GM23338 (cell line): ENCODE measurements at regions not wholly inside any gene's neighbourhood (a gene's known extent, or its start where the extent isn't known, plus 50 kb on each side); places are given as distances from the start of the nearest gene placed in this dataset.
A peak's percentile ranks its signal among the peaks of the same experiment; 100 is the strongest.
"Not testable (repeated sequence)": the region's sequence is repeated elsewhere in the genome, so short reads cannot be mapped to it uniquely, and the experiment has no call there.

Experiments used
- ATAC-seq: fragments of 200-7000 bp; cut with Tn5 transposase; 3 replicates; pipeline ENCODE4 v1.9.1; 2020
- DNase-seq: peaks from one replicate; pipeline ENCODE4 v3.0.0-alpha.2; 2015; ENCODE audit warnings: low spot score
- H2AFZ ChIP-seq: fragments of 200-600 bp; sonication (generic); 2 replicates; pipeline ENCODE4 v1.8.0; 2016; ENCODE audit warnings: antibody characterized with exemption, mild to moderate bottlenecking, moderate library complexity
- H3F3A ChIP-seq: fragments of 200-600 bp; sonication (generic); replicated peaks from 2 replicates; pipeline ENCODE4 v1.8.0; 2017; ENCODE audit warnings: antibody characterized with exemption, mixed run types, low read depth
- H3K27ac ChIP-seq: fragments of 200-600 bp; sonication (generic); 2 replicates; pipeline ENCODE4 v1.6.1; 2016; ENCODE audit warnings: low read depth
- H3K27me3 ChIP-seq: fragments of 200-600 bp; sonication (generic); 2 replicates; pipeline ENCODE4 v1.8.0; 2016; ENCODE audit warnings: mild to moderate bottlenecking, mixed run types, moderate library complexity; ENCODE audit not compliant: insufficient read depth
- H3K36me3 ChIP-seq: fragments of 200-600 bp; sonication (generic); 2 replicates; pipeline ENCODE4 v1.8.0; 2016; ENCODE audit warnings: mild to moderate bottlenecking; ENCODE audit not compliant: insufficient read depth
- H3K4me1 ChIP-seq: fragments of 200-600 bp; sonication (generic); 2 replicates; pipeline ENCODE4 v1.8.0; 2016; ENCODE audit warnings: mild to moderate bottlenecking, moderate library complexity; ENCODE audit not compliant: insufficient read depth
- H3K4me2 ChIP-seq: fragments of 200-600 bp; sonication (generic); 2 replicates; pipeline ENCODE4 v1.7.1; 2017; ENCODE audit warnings: mixed run types
- H3K4me3 ChIP-seq: fragments of 200-600 bp; sonication (generic); 2 replicates; pipeline ENCODE4 v1.6.1; 2016; ENCODE audit warnings: mixed run types
- H3K79me2 ChIP-seq: fragments of 200-600 bp; sonication (generic); replicated peaks from 2 replicates; pipeline ENCODE4 v1.8.0; 2017; ENCODE audit warnings: mild to moderate bottlenecking; ENCODE audit not compliant: insufficient read depth
- H3K9me2 ChIP-seq: fragments of 200-600 bp; sonication (generic); 2 replicates; pipeline ENCODE4 v1.8.0; 2017; ENCODE audit not compliant: insufficient read depth
- H4K20me1 ChIP-seq: fragments of 200-600 bp; sonication (generic); replicated peaks from 2 replicates; pipeline ENCODE4 v1.8.0; 2017; ENCODE audit warnings: mild to moderate bottlenecking; ENCODE audit not compliant: insufficient read depth
- H3K27ac Mint-ChIP-seq: 2 replicates; pipeline ENCODE4 v1.8.0; 2020; ENCODE audit warnings: inconsistent platforms, mild to moderate bottlenecking, moderate library complexity, mixed read lengths
- H3K27me3 Mint-ChIP-seq: 3 replicates; pipeline ENCODE4 v1.8.0; 2022; ENCODE audit warnings: low read depth, mild to moderate bottlenecking, moderate library complexity, mixed read lengths, inconsistent platforms; ENCODE audit not compliant: insufficient read depth, poor library complexity
- H3K36me3 Mint-ChIP-seq: 3 replicates; pipeline ENCODE4 v1.8.0; 2021; ENCODE audit warnings: low read depth, mild to moderate bottlenecking, inconsistent platforms, moderate library complexity, mixed read lengths
- H3K4me1 Mint-ChIP-seq: 3 replicates; pipeline ENCODE4 v1.8.0; 2020; ENCODE audit warnings: mild to moderate bottlenecking, inconsistent platforms, mixed read lengths
- H3K4me3 Mint-ChIP-seq: 3 replicates; pipeline ENCODE4 v1.8.0; 2021; ENCODE audit warnings: moderate library complexity, mild to moderate bottlenecking, inconsistent platforms, mixed read lengths
- H3K9me3 Mint-ChIP-seq: 3 replicates; pipeline ENCODE4 v1.8.0; 2020; ENCODE audit warnings: moderate library complexity, mild to moderate bottlenecking, inconsistent platforms, mixed read lengths
- CREB1 ChIP-seq: fragments of 250-450 bp; sonication (Bioruptor Pico); IDR thresholded peaks from 2 replicates; pipeline ENCODE4 v1.5.0; 2020; ENCODE audit warnings: low read depth, mild to moderate bottlenecking, moderate library complexity
- EZH2 ChIP-seq: fragments of 200-600 bp; sonication (generic); IDR thresholded peaks from one replicate; pipeline ENCODE4 v1.8.0; 2017; ENCODE audit warnings: antibody characterized with exemption, mild to moderate bottlenecking, low read depth; ENCODE audit not compliant: unreplicated experiment
- EZH2phosphoT487 ChIP-seq: fragments of 200-600 bp; sonication (generic); IDR thresholded peaks from one replicate; pipeline ENCODE4 v1.8.1; 2018; ENCODE audit warnings: antibody characterized with exemption; ENCODE audit not compliant: unreplicated experiment
- JUNB ChIP-seq: IDR thresholded peaks from one replicate; pipeline ENCODE4 v1.6.1; 2016; ENCODE audit warnings: antibody characterized with exemption; ENCODE audit not compliant: unreplicated experiment
- POLR2AphosphoS5 ChIP-seq: IDR thresholded peaks from 2 replicates; pipeline ENCODE4 v1.6.1; 2016; ENCODE audit warnings: antibody characterized with exemption, low read depth
- STAT1 ChIP-seq: IDR thresholded peaks from one replicate; pipeline ENCODE4 v1.6.1; 2016; ENCODE audit warnings: antibody characterized with exemption; ENCODE audit not compliant: unreplicated experiment
- ZNF114 ChIP-seq: fragments of 250-450 bp; sonication (Bioruptor Pico); IDR thresholded peaks from 2 replicates; pipeline ENCODE4 v1.5.0; 2020; ENCODE audit warnings: mild to moderate bottlenecking, moderate library complexity
- ZNF462 ChIP-seq: fragments of 250-450 bp; sonication (Bioruptor Pico); IDR thresholded peaks from 2 replicates; pipeline ENCODE4 v1.5.0; 2020; ENCODE audit warnings: mild to moderate bottlenecking, moderate library complexity

GRCh38 chr3:194264631-194265504 is 86.3 kb downstream of the CPN2 start:
- H3K27me3 Mint-ChIP-seq, DNase-seq, H3K36me3 Mint-ChIP-seq, H4K20me1 ChIP-seq, H3K27me3 ChIP-seq, H3K27ac Mint-ChIP-seq, H3K27ac ChIP-seq, H3K36me3 ChIP-seq, H3K4me3 ChIP-seq, H3K4me3 Mint-ChIP-seq, ATAC-seq, H3K9me3 Mint-ChIP-seq, H3K79me2 ChIP-seq, H3K4me1 ChIP-seq, H3F3A ChIP-seq, H3K4me2 ChIP-seq, H3K9me2 ChIP-seq: not testable (repeated sequence)
- peaks cover 30% of the 10 kb centered on the region for H3K4me1 Mint-ChIP-seq
- H2AFZ ChIP-seq: peak overlapping the region; percentile 56; the same call in 1 of the 2 replicates

GRCh38 chr3:194265505-194265892 is 85.6 kb downstream of the CPN2 start:
- Mint-ChIP-seq H3K9me3 (no peaks in the 10 kb centered on the region), H3K27me3 (peaks cover 9% of the 10 kb centered on the region), H3K27ac (peak overlapping the region; percentile 52; the same call in 1 of the 2 replicates), H3K4me3 (no peak overlapping the region), H3K4me1 (peaks cover 34% of the 10 kb centered on the region), H3K36me3 (no peaks in the 10 kb centered on the region)
- ATAC-seq (no peak), DNase-seq (no peak)
- Histone ChIP-seq H3K36me3 (no peaks in the 10 kb centered on the region; the same call in 1 of the 2 replicates), H3K27me3 (no peaks in the 10 kb centered on the region), H3K4me3 (no peak overlapping the region), H2AFZ (peak overlapping the region; percentile 56), H3K79me2 (no peaks in the 10 kb centered on the region), H3K27ac (no peak overlapping the region), H3F3A (no peaks in the 10 kb centered on the region), H3K4me1 (peaks cover 2% of the 10 kb centered on the region; the same call in 1 of the 2 replicates), H3K9me2 (no peaks in the 10 kb centered on the region), H3K4me2 (no peak overlapping the region), H4K20me1 (no peaks in the 10 kb centered on the region)
- TF ChIP-seq POLR2AphosphoS5 (no peak), ZNF114 (CRISPR knock-in tag) (no peak), CREB1 (CRISPR knock-in tag) (no peak), STAT1 (no peak), EZH2phosphoT487 (no peak), ZNF462 (no peak), EZH2 (no peak), JUNB (no peak)
